Hematopoietic multipotent progenitor cell (in vitro differentiated cells): ENCODE measurements at regions not wholly inside any gene's neighbourhood (a gene's known extent, or its start where the extent isn't known, plus 50 kb on each side); places are given as distances from the start of the nearest gene placed in this dataset.
"Not testable (repeated sequence)": the region's sequence is repeated elsewhere in the genome, so short reads cannot be mapped to it uniquely, and the experiment has no call there.

Source experiments
- DNase-seq, 3 donors: peaks; one replicate each; pipeline ENCODE4 v3.0.0-alpha.2; 2011 to 2015; ENCODE audit warnings: low read depth in 2 of 3, low spot score in 2 of 3

DNA sequence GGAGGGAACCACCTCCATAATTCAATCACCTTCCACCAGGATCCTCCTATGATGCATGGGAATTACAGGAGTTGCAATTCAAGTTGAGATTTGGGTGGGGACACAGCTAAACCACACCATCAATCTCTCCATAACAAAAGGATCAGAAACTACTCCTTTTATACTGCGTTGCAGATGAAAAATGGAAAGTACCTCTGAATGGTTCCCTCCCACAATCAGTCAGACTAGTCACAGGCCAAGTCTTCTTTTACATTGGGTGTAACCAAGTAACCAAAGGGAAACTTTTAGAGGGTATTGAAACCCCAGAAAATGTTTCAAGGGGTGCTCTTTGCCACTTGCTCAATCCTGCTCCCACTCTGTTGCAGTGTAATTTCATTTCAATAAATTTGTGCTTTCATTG is 504.3 kb upstream of the CNTN3 start:
- DNase-seq = no peak

- DNase-seq = no peak
Observed at GRCh38 chr3:75126556-75126955, 512.1 kb upstream of the CNTN3 start.

DNA sequence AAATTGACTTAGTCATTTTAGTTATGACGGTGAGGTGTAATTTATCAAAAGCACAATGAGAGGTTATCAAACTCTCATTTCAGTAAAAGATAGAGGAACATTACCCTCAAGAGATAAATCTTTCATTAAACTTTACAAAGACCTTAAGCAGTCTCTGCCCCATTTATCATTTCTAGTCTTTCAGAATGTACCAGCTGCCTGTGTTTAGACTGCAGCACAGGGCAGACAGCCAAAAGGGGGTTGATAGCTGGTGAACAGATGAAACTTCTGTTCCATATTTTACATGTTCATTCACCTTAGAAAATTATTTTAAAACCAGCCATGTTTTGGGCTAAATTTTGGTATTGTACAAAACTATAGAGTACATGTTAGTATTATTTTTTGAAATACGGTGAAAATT is 514.6 kb upstream of the CNTN3 start:
- DNase-seq = no peak

- no peak for DNase-seq
Observed at GRCh38 chr3:75136100-75136897, 521.8 kb upstream of the CNTN3 start.

DNA sequence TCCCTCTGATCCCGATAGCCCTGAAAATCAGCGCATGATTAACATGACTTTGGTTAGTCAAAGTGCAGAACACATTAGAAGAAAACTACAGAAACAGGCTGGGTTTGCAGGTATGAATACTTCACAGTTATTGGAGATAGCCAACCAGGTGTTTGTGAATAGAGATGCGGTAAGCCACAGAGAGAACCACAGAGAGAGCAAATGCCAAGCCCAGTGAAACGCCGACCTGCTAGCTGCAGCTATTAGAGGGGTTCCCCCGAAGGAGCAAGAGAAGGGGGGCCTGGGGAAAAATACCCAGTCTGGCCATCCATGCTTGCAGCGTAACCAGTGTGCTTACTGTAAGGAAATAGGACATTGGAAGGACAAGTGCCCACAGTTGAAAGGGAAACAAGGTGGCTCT is 523.9 kb upstream of the CNTN3 start:
- DNase-seq = no peak

GRCh38 chr3:75140904-75141615 is 523.1 kb upstream of the FRG2C start:
- DNase-seq = no peak

DNA sequence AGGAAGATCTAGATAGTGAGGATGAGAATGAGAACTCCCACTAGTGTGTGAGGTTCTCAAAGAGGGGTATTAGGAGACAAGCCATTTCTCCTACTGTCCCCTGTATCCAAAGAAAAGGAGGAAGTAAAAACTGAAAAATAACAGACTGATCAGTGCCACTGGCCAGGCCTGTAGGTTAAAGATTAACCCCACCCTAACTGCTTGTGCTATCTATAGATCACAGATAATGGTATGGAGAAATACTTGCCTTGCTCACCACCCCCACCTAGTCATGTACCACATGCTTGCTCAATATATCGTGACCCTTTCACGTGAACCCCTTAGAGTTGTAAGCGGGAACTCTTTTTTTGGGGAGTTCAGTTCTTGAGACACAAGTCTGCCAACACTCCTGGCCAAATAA is 519.7 kb upstream of the FRG2C start:
- DNase-seq = no peak

- DNase-seq = no peak
Observed at GRCh38 chr3:75171630-75172230, 492.4 kb upstream of the FRG2C start.

GRCh38 chr3:75176937-75177336 is 487.2 kb upstream of the FRG2C start:
- DNase-seq = no peak

GRCh38 chr3:75180235-75180944 is 483.7 kb upstream of the FRG2C start:
- DNase-seq = no peak

GRCh38 chr3:75180945-75181298 is 483.2 kb upstream of the FRG2C start:
- no peak for DNase-seq

DNA sequence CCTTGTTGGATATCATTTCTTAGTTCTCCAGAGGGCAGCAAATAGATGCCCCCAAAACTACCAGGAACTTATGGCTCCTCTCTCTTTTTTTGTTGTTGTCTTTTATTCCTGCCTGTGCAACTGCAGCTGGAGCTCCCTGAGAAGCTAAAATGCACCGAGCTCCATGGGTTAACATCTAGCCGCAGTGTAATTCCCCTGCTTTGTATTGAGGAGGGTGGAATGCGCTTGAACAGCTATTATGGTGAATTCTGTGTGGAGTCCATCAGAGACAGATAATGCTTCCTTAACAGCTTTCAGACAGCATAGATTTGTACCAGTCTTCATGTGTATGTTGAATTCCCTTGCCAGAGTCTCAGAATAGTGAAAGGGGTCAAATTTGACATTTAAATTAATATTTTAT is 475.2 kb upstream of the FRG2C start:
- no peak for DNase-seq

- peak; percentile 2 to 67 (median 34) for DNase-seq
Observed at GRCh38 chr3:75192146-75192616, 471.9 kb upstream of the FRG2C start.

GRCh38 chr3:75193797-75194196 is 470.3 kb upstream of the FRG2C start:
- DNase-seq = no peak

- not testable (repeated sequence) for DNase-seq
Observed at GRCh38 chr3:75214332-75214731, 449.8 kb upstream of the FRG2C start.

DNA sequence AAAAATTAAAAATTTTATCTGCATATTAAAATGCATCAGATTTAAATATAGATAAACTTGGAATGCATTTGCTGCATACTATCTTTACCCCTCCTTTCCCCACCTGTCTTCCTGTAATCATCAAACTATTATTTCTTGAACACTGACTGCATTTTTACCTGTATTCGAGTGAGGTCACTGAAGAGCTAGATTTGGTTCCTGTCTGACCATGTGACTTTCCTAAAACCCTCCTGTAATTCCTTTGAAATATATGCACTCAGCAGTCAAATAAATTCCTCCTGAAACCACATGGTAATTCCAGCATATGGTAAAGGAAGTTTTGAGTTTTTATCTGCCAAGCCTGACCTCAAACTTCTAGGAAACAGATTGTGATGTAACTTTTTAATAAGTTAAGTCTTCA is 445.6 kb upstream of the FRG2C start:
- DNase-seq = no peak

- no peak for DNase-seq
Observed at GRCh38 chr3:75220932-75221331, 443.2 kb upstream of the FRG2C start.

DNA sequence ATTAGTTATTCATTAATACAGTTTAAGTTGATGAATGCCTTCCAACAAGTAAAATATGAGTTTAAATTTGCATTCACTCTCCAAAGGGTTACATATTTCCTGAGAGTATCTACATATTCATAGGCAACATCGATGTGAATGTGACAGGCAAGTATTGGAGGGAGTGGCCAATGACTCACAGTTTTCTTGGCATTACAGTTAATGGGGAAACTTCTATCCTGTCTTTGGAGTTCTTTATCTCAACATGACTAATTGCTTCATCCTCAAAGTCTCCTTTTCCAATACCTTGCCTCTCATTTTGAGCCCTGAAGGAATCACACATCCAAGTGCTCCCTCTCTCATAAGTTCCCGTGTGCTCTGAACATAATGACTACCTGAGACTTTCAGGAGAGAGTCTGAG is 439.7 kb upstream of the FRG2C start:
- no peak for DNase-seq

GRCh38 chr3:75232216-75232615 is 431.9 kb upstream of the FRG2C start:
- DNase-seq = no peak

GRCh38 chr3:75235631-75236030 is 428.5 kb upstream of the FRG2C start:
- DNase-seq = no peak

DNA sequence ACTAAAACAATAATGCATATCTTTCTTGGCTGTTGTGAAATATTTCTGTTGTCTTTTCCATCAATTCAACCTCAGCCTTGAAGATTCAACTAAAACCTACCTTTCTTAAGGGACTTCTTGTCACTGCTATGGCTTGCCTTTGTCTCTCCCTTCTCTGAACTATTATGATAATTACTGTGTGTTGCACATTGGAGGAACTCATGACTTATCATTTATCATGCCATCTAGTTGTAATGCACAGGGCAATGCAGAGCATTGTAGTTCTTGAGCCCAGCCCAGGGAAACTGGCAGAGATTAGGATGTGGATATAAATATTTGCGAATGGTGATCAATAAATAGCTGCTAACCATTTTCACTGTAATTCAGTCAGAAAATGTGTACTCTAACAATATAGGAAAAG is 427.1 kb upstream of the FRG2C start:
- DNase-seq = no peak
